Left ventricle myocardium inferior (tissue), 1 donor: ENCODE measurements at regions not wholly inside any gene's neighbourhood (a gene's known extent, or its start where the extent isn't known, plus 50 kb on each side); places are given as distances from the start of the nearest gene placed in this dataset.

Experiments used
- DNase-seq: peaks from one replicate; pipeline ENCODE4 v3.0.0-alpha.2; 2020
- H3K27ac ChIP-seq: fragments of 200-600 bp; replicated peaks from 2 replicates; pipeline ENCODE4 v1.8.0; 2021
- H3K27me3 ChIP-seq: fragments of 200-600 bp; 2 replicates; pipeline ENCODE4 v1.8.0; 2021; ENCODE audit warnings: low read depth
- H3K36me3 ChIP-seq: fragments of 200-600 bp; 2 replicates; pipeline ENCODE4 v1.8.0; 2021
- H3K4me1 ChIP-seq: fragments of 200-600 bp; 2 replicates; pipeline ENCODE4 v1.8.0; 2021
- H3K4me3 ChIP-seq: fragments of 200-600 bp; 2 replicates; pipeline ENCODE4 v1.8.0; 2021; ENCODE audit warnings: mild to moderate bottlenecking, moderate library complexity
- H3K9me3 ChIP-seq: fragments of 200-600 bp; replicated peaks from 2 replicates; pipeline ENCODE4 v1.8.0; 2021
- CTCF ChIP-seq: fragments of 200-600 bp; IDR thresholded peaks from 2 replicates; pipeline ENCODE4 v1.8.0; 2021; ENCODE audit warnings: antibody characterized with exemption, mild to moderate bottlenecking, borderline replicate concordance
- intact Hi-C: fragments of 100-400 bp; cut with micrococcal nuclease; formaldehyde crosslinking; loops from one replicate; pipeline ENCODE4 v1.11.0; 2022
- donor health status: DM: no; HTN: yes; CAD: no; lungs with severe emphysema.

- Histone ChIP-seq H3K4me1 (no peaks in the 10 kb centered on the region), H3K27me3 (no peaks in the 10 kb centered on the region), H3K36me3 (no peaks in the 10 kb centered on the region), H3K9me3 (peaks cover 15% of the 10 kb centered on the region), H3K4me3 (no peak overlapping the region), H3K27ac (no peak overlapping the region)
- intact Hi-C loops: no loop called here
- no peak for DNase-seq
- TF ChIP-seq CTCF: no peak
Observed at GRCh38 chr7:42461537-42461936, 224.5 kb upstream of the GLI3 start.

- Histone ChIP-seq H3K4me1 (no peaks in the 10 kb centered on the region), H3K27me3 (no peaks in the 10 kb centered on the region), H3K4me3 (no peak overlapping the region), H3K27ac (no peak overlapping the region), H3K9me3 (peaks cover 15% of the 10 kb centered on the region), H3K36me3 (no peaks in the 10 kb centered on the region)
- intact Hi-C loops: no loop called here
- DNase-seq: no peak
- no peak for TF ChIP-seq CTCF
Observed at GRCh38 chr7:42460933-42461332, 223.9 kb upstream of the GLI3 start.

GRCh38 chr7:42460148-42460547 lies 223.1 kb upstream of the GLI3 start:
- no peaks in the 10 kb centered on the region for H3K27me3 ChIP-seq
- no peak overlapping the region for H3K27ac ChIP-seq
- no peak for TF ChIP-seq CTCF
- peaks cover 15% of the 10 kb centered on the region for H3K9me3 ChIP-seq
- H3K4me3 ChIP-seq: no peak overlapping the region
- no peaks in the 10 kb centered on the region for H3K4me1 ChIP-seq
- DNase-seq: no peak
- no peaks in the 10 kb centered on the region for H3K36me3 ChIP-seq
- intact Hi-C loops: no loop called here

GRCh38 chr7:42457663-42458062 lies 220.7 kb upstream of the GLI3 start:
- Histone ChIP-seq H3K27me3 (no peaks in the 10 kb centered on the region), H3K4me1 (no peaks in the 10 kb centered on the region), H3K9me3 (no peaks in the 10 kb centered on the region), H3K4me3 (no peak overlapping the region), H3K36me3 (no peaks in the 10 kb centered on the region), H3K27ac (no peak overlapping the region)
- intact Hi-C loops: no loop called here
- no peak for DNase-seq
- no peak for TF ChIP-seq CTCF

GRCh38 chr7:42456756-42457276 lies 219.8 kb upstream of the GLI3 start:
- DNase-seq: no peak
- no peaks in the 10 kb centered on the region for H3K9me3 ChIP-seq
- intact Hi-C loops: no loop called here
- H3K27ac ChIP-seq: no peak overlapping the region
- no peak overlapping the region for H3K4me3 ChIP-seq
- no peaks in the 10 kb centered on the region for H3K27me3 ChIP-seq
- no peaks in the 10 kb centered on the region for H3K4me1 ChIP-seq
- no peak for TF ChIP-seq CTCF
- H3K36me3 ChIP-seq: no peaks in the 10 kb centered on the region

GRCh38 chr7:42456267-42456666 lies 219.3 kb upstream of the GLI3 start:
- intact Hi-C loops: no loop called here
- no peak overlapping the region for H3K4me3 ChIP-seq
- no peak for TF ChIP-seq CTCF
- DNase-seq: no peak
- no peak overlapping the region for H3K27ac ChIP-seq
- no peaks in the 10 kb centered on the region for H3K4me1 ChIP-seq
- no peaks in the 10 kb centered on the region for H3K36me3 ChIP-seq
- no peaks in the 10 kb centered on the region for H3K27me3 ChIP-seq
- no peaks in the 10 kb centered on the region for H3K9me3 ChIP-seq
